ENCODE measurements at regions not wholly inside any gene's neighbourhood (a gene's known extent, or its start where the extent isn't known, plus 50 kb on each side); places are given as distances from the start of the nearest gene placed in this dataset.

DNA sequence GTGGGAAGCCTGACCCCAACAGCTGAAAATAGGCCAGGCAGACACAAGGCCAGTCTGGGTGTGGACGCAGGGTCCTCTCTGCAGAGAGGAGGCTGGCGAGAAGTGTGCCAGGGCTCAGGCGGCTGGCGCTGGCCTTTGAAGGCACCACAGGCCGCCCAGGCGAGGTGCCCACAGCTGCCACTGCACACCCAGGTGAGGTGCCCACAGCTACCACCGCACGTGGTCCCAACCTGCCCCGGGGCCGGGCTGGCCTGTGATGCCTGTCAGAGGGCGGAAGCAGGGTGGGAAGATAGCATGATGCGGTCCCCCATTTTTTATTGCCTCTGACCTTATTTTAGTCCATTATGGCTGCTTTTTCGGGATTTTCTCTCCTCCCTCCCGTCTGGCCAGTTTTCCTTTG is 1303.9 kb downstream of the BRD1 start:
- TF ChIP-seq, protein P1, sequence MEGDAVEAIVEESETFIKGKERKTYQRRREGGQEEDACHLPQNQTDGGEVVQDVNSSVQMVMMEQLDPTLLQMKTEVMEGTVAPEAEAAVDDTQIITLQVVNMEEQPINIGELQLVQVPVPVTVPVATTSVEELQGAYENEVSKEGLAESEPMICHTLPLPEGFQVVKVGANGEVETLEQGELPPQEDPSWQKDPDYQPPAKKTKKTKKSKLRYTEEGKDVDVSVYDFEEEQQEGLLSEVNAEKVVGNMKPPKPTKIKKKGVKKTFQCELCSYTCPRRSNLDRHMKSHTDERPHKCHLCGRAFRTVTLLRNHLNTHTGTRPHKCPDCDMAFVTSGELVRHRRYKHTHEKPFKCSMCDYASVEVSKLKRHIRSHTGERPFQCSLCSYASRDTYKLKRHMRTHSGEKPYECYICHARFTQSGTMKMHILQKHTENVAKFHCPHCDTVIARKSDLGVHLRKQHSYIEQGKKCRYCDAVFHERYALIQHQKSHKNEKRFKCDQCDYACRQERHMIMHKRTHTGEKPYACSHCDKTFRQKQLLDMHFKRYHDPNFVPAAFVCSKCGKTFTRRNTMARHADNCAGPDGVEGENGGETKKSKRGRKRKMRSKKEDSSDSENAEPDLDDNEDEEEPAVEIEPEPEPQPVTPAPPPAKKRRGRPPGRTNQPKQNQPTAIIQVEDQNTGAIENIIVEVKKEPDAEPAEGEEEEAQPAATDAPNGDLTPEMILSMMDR (IDR thresholded peaks at IDR 0.05 in 8 of 11, conservative IDR thresholded peaks at IDR 0.05 in 3 of 11), result no peak
- no peak for TF ChIP-seq POLR2A (IDR thresholded peaks at IDR 0.05)

Measured in spleen (tissue), 7 donors.